ENCODE measurements at regions not wholly inside any gene's neighbourhood (a gene's known extent, or its start where the extent isn't known, plus 50 kb on each side); places are given as distances from the start of the nearest gene placed in this dataset.

DNA sequence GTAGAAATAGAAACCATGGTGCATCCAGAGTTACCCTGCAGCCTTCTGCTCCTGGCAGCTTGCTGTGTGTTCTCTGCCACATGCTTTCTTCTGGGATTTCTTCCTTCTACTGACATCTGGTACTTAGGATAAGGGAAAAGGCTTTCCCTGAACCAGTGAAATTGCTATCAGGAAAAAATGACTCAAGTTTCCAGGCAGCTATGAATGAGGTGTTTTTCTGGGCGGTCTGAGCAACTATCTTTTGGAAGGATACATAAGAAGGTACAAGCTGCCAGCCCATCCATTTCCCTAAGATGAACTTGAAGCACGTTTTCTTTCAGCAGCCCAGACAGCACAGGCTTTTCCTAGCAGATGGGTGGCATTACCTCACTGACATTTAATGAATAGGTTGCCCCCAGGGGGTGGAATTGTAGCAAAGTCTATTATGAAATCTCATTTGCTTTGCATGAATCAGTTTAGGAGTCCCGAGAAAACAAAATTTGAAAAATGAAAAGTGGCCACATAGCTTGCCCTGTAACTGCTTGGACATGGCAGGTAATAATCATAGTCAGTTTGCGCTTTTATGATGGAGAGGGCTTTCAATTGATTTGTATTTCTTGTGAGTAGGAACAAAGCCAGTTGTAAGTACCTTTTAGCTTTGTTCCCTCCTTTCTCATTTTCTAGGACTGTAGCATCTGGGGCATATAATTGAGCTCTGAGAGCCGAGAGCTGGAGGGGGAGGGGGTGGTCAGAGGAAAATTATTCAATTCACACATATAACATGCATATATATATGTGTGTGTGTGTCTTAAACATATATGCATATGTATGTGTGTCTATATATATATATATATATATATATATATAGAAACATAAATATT, 108.5 kb downstream of the C9orf152 start:
- DNase-seq = no peak

DNA sequence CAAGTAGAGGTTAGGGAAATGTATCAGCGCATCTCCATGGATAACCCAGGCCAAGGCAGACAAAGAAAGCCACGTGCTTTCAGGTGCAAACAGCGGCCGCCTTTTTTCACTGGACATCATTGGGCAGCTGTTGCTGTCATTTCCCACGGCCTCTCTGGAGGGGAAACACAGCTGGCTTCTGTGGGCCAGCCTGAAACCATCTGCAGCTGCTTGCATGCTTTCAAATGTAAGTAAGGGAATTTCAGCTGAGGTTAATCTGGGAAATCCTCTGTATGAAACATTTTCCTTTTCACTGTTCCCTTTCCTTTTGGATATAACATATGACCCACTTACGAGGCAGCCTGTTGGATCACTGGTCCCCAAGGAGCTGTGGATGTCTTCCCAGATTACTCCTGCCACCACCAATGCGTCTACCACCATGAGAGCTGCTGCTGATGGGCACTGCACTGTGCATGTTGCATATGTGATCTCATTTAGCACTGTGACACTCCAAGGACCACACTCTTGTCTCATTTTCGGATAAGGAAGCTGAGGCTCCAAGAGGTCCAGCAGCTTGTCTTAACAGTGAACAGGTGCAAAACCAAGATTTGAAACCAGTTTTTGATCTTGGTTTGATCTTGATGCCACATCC, 106.3 kb downstream of the C9orf152 start:
- no peak for DNase-seq

DNA sequence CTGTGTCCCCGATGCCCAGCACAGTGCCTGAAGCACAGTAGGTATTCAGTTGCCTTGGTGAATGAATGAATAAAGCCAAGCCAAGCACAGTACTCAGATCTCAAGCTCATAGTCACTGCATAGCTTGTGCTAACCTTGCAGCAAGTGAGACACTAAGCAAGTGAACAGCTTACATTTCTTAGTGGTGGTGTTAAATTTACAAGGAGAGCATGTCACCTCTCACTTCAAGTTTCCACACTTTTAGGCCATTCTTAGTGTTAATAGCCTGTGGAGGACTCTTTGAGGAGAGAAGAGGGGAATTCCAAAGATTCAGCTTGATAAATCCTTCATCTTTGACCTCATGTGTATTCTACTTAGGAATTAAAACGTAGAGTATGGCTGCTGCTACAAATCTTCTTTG, 104.7 kb downstream of the C9orf152 start:
- no peak for DNase-seq

DNA sequence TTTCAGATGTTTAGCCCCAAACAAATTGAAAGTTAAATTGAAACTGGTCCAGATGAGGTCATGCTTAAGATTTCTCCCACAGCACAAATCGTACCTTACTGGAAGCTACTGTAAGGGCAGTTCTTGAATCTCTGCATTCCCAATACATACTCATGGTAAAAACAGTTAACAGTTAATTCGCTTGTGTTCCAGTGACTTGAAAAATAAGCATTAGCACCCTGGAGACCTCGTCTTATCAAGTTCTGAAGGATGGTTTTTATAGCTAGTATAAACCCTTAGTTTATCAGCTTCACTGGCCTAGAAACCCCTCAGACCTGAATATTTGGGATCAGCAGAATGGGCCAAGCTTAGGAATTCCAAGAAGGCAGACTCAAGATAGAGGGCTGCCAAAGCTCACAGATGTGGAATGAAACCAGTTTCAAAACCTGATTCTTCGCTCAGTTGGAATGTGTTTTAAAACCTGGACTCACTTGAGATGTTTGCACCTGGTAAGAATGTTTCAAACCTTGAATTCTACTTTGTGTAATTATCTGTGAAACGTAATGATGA, 103.6 kb downstream of the C9orf152 start:
- no peak for DNase-seq

DNA sequence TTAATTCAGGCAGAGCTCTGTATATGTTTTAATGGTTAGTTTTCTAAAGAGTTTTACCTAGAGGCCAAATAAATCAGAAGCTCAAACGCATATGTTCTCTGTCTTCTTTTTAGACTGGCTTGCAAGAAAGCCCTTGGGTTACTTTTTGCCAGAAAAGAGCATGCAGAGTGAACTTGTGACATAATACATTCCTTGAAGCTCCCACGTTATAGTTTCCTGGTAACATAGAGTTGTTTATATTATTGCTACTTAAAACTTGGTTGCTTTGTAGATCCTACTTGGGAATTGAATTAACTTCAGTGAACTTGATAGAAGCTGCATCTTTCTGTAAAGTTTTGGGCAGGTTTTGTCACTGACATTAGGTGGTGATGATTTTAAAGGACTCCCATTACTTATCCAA, 102.9 kb downstream of the C9orf152 start:
- DNase-seq = no peak

DNA sequence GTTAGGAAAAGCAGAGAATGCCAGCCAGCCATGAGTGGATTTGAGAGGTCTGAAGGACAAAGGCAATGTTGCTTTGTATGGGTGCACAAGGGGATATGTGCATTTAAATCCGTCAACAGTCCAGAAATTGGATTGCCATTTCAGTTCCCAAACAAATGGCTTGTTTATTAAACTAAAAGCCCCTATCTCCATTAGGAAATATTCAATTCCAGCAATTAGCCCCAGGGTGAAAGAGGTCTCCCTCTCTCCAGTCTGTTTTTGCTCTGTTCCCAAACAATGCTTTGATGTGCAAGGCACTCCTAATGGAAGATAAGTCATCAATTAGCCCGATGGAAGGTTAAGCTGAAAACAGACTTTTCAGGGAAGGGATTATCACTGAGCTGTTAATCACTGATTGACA, 101.3 kb downstream of the C9orf152 start:
- DNase-seq = no peak

DNA sequence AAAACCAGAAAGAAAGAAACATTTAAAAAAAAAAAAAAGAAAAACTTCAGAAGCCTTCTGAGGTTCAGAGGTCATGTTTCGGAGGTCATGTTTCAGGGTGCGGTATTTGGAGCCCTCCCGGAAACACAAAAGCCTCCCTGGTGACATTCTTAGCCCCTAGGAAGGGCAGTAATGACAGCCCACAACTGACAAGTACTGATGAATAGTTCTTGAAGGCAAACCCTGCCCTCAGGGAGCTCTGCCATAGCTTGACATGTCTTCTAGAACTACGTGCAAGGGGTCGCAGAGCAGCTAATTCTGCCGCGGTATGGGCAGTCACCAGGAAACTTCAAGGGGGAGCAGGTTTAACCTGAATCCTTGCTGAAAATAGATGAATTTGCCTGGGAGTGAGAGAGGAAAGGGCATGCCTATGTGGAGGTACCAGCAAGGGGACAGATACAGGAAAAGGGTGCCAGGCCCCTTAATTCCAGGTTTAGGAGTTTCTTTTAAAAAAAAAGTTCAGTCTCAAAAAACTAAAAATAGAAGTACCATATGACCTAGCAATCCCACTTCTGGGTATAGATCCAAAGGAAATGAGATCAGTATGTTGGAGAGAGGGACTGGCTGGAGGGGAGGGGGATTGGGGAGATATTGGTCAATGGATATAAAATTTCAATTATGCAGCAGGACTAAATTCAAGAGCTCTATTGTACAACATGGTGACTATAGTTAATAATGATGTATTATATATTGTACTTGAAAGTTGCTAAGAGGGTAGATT, 98.4 kb downstream of the C9orf152 start:
- DNase-seq = no peak

DNA sequence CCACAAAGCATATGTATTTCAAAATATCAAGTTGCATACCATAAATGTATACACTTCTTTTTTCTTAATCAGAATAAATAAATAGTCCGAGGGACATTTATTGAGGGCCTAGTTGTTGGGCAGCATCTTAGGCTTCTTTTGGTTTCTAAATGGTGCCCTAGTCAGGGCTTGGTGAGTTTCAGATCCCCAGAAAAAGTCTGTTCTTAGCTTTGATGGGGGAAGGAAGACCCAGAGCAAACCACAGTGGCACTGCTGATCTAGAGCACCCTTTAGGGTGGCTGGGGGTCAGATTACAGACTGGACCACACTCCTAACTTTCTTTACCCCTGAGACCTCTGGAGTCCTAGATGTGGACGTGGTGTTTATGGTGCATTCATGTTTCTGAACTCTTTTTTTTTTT, 97.8 kb downstream of the C9orf152 start:
- DNase-seq = no peak

DNA sequence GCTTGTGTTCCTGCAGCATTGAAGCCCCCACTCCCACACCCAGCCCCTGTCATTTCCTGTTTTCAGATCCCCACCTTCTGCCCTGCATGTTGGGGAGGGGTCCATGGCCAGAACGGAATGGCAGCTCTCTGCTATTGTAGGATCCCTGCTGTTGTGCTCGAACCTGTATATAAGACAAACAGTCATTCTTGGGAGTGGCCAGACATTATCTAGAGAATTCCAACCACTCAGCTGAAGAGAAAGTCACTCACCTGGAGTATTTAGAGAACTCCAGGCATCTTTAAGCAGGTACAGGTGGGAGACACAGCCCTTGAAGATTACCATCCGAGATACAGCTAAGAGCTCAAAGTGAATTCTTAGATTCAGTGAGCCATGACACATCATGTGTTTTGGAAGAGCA, 96.1 kb downstream of the C9orf152 start:
- DNase-seq = no peak

DNA sequence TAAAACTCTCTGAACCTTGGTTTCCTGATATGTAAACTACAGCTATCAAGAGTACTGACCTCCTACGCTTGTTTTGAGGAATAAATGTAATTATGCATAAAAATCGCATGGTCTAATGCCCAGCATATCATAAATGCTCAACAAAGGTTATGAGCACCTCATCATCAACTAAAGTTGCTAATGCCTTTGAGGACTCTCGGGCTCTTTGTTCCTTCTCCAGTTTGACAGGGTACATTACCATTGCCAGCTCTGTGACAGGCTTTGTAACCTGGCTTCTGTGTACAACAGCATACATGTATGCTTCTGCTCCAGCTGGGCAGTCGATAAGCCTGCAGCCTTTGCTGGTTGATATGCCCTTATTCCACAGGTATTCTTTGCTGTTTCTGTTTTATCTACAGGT, 95.2 kb downstream of the C9orf152 start:
- DNase-seq = no peak

DNA sequence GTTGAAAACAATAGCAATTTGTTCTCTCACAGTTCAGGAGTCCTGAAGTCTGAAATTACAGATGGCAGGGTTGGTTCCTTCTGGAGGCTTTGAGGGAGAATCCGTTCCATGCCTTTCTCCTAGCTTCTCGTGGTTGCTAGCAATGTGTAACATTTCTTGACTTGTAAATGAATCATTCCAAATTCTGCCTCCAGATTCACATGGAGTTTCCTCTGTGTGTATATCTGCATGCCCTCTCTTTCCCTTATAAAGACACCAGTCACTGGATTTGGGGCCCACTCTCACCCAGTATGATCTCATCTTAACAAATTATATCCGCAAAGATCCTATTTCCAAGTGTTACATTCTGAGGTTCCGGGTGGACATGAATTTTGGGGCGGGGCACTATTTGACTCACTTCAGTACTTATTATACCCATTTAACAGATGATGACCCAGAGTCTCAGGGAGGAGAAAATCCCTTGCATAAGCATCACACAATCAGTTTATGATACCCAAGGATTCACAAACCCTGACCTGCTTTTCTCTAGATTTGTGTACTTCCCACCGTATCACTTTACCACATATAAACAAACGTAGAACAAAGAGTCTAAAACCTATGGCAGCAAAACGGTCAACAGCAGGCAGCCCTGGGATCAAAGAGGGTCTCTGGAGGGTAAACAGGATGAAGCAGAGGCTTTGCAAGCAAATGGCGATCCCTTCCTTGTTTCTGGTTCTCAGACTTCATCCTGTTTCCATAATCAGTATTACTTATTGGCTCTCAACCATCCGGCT, 93.7 kb downstream of the C9orf152 start:
- DNase-seq = no peak

DNA sequence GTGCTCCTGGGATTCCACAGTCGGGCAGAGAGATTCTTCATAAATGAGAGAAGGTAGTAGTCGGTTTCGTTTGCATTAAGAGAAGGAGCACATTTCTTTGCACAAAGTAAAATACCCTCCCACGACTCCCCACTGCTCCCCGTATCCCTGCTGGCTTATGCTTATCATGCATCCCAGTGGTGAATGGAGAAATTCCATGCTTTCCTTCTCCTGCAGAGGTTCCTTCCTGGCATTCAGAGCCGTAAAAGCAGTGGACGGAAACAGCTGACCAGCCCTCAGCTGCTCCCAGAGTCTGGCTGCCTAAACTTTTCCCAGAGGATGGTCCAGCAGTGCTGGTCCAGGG, 93.1 kb downstream of the C9orf152 start:
- DNase-seq = no peak

DNA sequence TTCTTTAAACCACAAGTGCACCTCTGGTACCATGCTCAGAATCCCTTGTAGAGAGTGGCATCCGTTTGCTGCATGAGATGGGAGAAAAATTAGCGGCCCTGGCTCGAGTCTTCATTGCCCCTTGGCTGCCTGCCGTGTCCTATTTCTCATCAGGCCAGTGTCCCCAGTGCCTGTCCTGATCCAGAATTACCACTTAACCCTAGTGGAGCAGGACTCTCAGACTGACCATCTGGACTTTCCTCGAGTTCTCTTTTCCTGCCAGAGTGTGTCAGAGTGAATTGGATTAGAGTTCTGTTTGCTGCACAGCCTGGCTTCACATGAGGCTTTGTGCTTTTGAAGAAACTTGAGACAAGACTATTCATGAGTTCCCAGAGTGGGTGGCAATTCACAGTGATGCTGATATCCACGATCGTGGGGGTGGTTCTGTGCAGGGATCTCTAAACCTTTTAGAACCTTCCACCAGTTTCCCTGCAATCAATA, 92.6 kb downstream of the C9orf152 start:
- DNase-seq = no peak

DNA sequence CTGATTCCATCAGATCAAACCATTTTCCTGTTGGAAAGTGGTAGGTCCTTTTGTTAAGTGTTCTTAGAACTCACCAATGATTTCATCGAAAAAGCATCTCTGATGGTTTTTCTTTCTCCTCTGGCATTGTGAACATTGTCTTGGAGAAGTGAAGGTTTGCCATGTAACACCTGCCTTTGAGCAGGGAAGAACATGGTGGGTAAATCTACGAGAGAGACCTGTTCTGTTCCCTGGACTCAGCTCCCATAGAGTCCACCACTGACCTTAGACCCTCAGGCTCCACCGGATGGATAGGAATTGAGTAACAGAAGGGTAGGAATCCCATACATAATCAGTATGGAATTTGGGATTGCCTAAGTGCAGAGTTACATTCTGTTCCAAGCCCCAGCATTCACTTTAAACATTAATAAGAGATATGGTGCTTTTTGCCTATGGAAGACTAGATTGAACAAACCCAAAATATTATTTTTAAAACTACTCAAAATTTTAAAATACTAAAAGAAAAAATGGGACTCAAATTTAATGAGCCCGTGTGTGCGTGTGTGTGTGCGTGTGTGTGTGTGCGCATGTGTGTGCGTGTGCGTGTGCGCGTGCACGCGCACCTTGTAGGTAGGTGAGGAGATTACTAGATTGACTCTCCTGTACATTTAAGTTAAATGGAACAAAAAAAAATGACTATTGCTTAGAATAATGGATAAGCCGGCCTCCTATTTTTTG, 92.0 kb downstream of the C9orf152 start:
- no peak for DNase-seq

DNA sequence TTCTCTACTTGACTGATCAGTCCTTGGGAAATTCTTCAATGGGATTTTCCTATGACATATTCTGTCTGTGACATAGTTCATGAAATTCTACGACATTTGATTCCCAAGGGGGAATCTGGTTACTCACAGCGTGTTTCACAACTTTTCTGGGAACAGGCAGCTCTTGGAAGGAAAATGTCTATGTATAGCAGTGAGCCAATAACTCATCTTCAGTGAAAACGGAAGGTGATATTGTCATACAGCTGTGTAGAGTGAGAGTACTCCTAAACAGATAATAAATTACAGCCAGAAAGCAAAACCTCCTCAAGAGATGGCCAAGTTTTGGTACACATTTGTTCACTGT, 91.4 kb downstream of the C9orf152 start:
- DNase-seq = no peak

DNA sequence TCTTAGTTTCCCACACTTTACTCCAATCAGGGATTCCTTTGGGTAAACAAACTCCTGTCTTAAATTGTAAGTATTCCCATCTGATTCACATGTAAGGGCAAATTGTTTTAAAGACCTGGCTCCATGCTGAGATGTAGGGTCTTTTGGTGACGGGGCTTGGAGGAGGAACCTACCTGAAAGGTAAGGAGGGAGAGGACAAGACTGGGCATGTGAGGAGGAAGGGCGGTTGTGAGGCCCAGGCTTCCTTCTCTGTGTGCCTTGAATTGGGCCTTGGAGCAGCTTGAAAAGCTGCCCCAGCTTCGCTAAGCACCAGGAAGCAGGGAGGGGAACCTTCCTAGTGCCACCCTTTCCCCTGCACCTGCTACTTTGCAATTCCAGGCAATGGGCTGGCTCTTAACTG, 86.8 kb downstream of the C9orf152 start:
- DNase-seq = no peak

DNA sequence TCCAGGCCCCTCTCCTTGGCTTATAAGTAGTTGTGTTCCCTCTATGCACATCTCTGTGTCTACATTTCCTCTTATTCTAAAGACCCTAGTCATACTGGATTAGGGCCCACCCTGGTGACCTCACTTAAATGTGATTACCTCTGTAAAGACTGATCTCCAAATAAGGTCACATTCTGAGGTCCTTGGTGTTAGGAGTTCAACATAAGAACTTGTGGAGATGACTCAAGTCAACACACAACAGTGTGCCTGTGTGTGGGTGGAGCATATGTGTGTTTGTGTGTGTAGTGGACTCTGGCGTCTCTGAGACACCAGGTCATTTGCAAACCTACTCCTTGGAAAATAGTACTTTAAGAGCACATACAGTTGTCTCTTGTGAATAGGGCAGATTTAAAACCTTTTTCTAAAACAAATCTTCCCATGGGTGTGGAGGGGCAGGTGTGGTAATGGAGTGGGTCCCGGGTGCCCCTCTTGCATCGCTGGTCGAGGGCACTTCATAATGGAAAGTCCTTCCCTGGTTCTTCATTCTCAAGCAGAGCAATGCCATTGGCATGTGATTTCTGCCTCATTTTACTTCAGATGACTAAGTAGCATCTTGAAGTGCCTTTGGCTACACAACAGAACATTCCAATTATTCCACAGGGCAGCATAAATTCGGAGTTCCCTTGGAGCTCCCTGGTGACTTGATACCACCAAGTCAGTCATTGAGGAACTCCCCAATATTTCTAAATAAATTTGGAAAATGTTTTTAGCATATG, 84.4 kb downstream of the C9orf152 start:
- DNase-seq = no peak

DNA sequence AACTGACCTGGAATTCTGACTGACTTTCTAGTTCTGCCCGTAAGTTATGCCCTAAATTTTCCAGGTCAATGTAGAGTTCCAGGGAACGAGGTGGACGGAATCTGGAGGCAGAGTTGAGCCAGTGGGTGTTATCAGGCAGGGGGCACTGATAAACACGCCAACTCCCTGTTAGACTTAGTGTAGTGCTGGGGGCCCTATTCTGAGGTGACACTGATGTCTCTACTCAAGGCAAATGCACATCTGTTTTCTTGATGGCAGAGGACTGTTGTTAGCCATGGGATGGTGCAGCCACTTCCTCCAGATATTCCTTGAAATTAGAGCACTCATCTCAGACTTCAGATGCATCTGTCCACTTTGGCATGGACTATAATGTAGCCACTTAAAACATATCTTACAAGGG, 83.5 kb downstream of the C9orf152 start:
- no peak for DNase-seq

DNA sequence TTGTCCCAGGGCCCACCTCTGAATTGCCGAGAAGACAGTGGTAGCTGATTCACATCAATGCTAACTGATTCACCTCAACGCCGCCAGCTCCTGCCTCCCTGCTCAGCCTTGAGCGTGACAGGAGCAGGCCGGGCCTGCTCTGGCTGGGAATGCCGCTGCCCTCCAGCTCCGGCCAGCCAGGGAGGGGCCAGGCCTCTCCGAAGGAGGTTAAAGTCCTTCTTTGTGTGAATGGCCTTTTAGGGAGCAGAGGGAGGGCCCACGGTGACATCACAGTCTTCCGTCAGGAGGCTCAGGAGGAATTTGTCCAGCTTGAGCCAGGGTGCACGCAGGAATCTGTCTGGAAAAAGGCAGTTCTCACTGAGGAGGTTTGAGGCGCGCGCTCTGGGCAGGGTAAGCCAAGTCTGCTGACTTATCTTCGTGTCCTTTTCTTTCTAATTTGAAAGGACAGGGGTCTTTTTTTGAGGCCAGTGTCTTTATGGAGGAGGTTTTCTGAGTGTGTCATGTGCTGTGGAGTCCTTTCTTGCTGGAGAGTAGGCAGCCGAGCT, 82.7 kb downstream of the C9orf152 start:
- no peak for DNase-seq

DNA sequence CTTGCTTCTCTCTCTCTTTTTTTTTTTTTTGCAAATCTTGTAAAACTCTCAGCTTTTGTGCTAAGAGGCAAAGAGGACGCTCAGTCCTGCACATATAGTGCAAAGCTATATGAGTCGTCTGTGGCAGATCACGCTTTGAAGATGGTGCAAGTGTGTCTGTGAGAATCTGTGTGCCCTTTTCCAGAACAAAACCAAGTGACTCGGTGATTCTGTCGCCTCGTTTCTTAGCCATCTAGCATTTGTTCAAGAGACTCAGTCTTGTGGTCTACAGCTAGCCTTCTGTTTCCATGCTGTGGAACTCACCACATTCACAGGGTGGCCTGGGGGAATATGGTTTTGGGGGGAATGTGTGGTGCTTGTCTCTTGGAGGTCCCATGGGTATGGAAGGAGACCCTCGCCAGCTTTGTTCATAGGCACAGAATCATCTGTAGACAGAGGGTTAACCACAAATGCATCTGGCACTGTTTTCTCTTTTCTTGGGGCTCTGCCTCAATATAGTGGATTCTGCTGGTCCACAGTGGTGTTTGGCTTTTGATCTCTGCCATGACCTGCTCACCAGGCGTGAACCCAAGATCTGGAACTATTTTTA, 82.1 kb downstream of the C9orf152 start:
- DNase-seq = no peak

DNA sequence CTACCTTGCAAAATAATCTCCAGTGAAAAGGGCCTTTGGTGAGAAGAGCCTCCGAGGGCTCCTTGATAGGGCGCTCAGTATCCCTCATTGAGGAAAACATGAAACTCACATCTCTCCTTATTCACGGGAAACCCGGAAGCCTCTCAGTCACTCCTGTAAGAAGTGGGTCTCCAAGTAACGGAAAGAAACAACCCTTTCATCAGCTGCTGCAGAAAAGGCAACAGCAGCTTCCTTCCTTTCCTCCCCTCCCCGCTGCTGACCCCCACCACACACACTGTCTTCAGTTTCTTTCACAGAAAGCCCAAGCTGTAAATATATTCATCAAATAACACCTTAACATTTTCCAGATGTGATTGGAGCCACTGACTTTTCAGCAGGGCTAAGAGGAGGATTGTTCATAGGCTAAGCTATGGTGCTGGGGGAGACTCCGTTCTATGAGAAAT, 81.4 kb downstream of the C9orf152 start:
- DNase-seq = no peak
